ENCODE measurements at regions not wholly inside any gene's neighbourhood (a gene's known extent, or its start where the extent isn't known, plus 50 kb on each side); places are given as distances from the start of the nearest gene placed in this dataset.
"Not testable (repeated sequence)": the region's sequence is repeated elsewhere in the genome, so short reads cannot be mapped to it uniquely, and the experiment has no call there.

GRCh38 chr21:33966324-33966949 is 50.8 kb upstream of the ATP5PO start:
- peaks cover 13% of the 10 kb centered on the region for H3K4me1 Mint-ChIP-seq (ENCODE audit: low read depth)
- TF ChIP-seq, protein P1, sequence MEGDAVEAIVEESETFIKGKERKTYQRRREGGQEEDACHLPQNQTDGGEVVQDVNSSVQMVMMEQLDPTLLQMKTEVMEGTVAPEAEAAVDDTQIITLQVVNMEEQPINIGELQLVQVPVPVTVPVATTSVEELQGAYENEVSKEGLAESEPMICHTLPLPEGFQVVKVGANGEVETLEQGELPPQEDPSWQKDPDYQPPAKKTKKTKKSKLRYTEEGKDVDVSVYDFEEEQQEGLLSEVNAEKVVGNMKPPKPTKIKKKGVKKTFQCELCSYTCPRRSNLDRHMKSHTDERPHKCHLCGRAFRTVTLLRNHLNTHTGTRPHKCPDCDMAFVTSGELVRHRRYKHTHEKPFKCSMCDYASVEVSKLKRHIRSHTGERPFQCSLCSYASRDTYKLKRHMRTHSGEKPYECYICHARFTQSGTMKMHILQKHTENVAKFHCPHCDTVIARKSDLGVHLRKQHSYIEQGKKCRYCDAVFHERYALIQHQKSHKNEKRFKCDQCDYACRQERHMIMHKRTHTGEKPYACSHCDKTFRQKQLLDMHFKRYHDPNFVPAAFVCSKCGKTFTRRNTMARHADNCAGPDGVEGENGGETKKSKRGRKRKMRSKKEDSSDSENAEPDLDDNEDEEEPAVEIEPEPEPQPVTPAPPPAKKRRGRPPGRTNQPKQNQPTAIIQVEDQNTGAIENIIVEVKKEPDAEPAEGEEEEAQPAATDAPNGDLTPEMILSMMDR (IDR thresholded peaks at IDR 0.05): no peak
- H3K9me3 Mint-ChIP-seq: peaks cover 2% of the 10 kb centered on the region
- intact Hi-C loops (cut with micrococcal nuclease): no loop called here
- POLR2A ChIA-PET: interaction anchor here (1.0 to 1.1 kb wide), 2 partner anchors 9 to 16 kb away, joined by 5 read pairs; no protein-coding TSS in a partner anchor
- H3K4me3 Mint-ChIP-seq: no peak overlapping the region
- CTCF ChIA-PET: interaction anchor here (0.8 to 1.3 kb wide), 3 partner anchors 9 to 42 kb away, joined by 3 to 4 read pairs (median 4); no protein-coding TSS in a partner anchor
- DNase-seq: no peak
- no peak for ATAC-seq
- no peaks in the 10 kb centered on the region for H3K27me3 Mint-ChIP-seq
- H3K27ac Mint-ChIP-seq: no peak overlapping the region
- H3K36me3 Mint-ChIP-seq (ENCODE audit: low read depth): peaks cover 38% of the 10 kb centered on the region

DNA sequence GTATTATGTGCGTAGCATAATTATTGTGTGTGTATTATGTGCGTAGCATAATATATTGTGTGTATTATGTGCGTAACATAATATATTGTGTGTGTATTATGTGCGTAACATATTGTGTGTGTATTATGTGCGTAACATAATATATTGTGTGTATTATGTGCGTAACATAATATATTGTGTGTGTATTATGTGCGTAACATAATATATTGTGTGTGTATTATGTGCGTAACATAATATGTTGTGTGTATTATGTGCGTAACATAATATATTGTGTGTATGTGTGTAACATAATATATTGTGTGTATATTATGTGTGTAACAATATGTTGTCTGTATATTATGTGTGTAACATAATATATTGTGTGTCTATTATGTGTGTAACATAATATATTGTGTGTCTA is 50.1 kb upstream of the ATP5PO start:
- H3K4me3 Mint-ChIP-seq; H3K27ac Mint-ChIP-seq; DNase-seq; intact Hi-C loops (cut with micrococcal nuclease); H3K9me3 Mint-ChIP-seq; ATAC-seq; H3K27me3 Mint-ChIP-seq: not testable (repeated sequence)
- CTCF ChIA-PET: interaction anchor here (0.8 to 1.3 kb wide), 3 partner anchors 8 to 41 kb away, joined by 3 to 4 read pairs (median 4); no protein-coding TSS in a partner anchor
- Mint-ChIP-seq H3K4me1 (ENCODE audit: low read depth) (peaks cover 13% of the 10 kb centered on the region), H3K36me3 (ENCODE audit: low read depth) (peaks cover 37% of the 10 kb centered on the region)
- POLR2A ChIA-PET: interaction anchor here (1.1 kb wide), 1 partner anchor 10 kb away, joined by 5 read pairs; no protein-coding TSS in a partner anchor
